ENCODE measurements at regions not wholly inside any gene's neighbourhood (a gene's known extent, or its start where the extent isn't known, plus 50 kb on each side); places are given as distances from the start of the nearest gene placed in this dataset.

DNA sequence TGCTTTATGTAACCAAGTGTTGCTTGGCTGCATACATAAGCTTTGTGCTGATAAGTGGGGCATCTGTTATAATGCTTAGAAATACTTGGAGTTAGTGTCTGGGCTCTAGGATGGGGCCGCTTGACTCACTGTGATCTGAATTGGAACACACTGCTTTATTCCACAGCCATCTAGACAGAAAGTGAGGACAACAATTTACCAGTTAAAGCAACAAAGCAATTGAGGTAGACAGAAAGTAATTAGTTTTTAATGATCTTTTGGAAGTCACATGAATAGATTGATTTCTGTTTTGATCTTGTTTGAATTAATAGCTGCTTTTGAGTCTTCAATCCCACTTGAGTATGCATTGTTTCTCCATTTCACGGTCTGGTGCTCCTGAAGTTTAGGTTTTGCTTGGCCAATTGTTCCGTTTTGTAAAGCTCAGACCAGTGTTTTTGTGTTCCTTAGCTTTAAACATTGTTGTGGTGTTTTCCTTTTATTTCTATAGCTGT, 157.5 kb downstream of the TRMT11 start:
- H3K18ac ChIP-seq (ENCODE audit: extremely low read depth, low read length) = no peak overlapping the region
- no peak overlapping the region for H2BK12ac ChIP-seq (ENCODE audit: low read depth, low read length)
- H3K79me2 ChIP-seq (ENCODE audit: control insufficient read depth in 1 of 2, insufficient read depth in 2 of 2, low read length in 2 of 2) = no peaks in the 10 kb centered on the region
- no peak overlapping the region for H3K27ac ChIP-seq (ENCODE audit: low read depth, low read length)
- H3K4ac ChIP-seq (replicated peaks; ENCODE audit: insufficient read length, low read depth, low read length) = no peak overlapping the region
- H2BK15ac ChIP-seq (ENCODE audit: low read length) = no peak overlapping the region
- FAIRE-seq = no peak
- TF ChIP-seq, protein P1, sequence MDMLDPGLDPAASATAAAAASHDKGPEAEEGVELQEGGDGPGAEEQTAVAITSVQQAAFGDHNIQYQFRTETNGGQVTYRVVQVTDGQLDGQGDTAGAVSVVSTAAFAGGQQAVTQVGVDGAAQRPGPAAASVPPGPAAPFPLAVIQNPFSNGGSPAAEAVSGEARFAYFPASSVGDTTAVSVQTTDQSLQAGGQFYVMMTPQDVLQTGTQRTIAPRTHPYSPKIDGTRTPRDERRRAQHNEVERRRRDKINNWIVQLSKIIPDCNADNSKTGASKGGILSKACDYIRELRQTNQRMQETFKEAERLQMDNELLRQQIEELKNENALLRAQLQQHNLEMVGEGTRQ (IDR thresholded peaks at IDR 0.05; ENCODE audit: low read length) = no peak
- TF ChIP-seq NANOG (IDR thresholded peaks at IDR 0.05; ENCODE audit: insufficient read depth, low read depth, low read length, poor library complexity, severe bottlenecking) (no peak), TAF1 (IDR thresholded peaks at IDR 0.05; ENCODE audit: low read depth, low read length) (no peak), PHF8 (conservative IDR thresholded peaks at IDR 0.05; ENCODE audit: low read depth, low read length) (no peak), NRF1 (IDR thresholded peaks at IDR 0.05; ENCODE audit: low read depth, low read length) (no peak), CEBPB (IDR thresholded peaks at IDR 0.05; ENCODE audit: low read depth, low read length) (no peak), POU5F1 (IDR thresholded peaks at IDR 0.05; ENCODE audit: low read depth, low read length) (no peak), RXRA (IDR thresholded peaks at IDR 0.05; ENCODE audit: insufficient read depth, low read depth, low read length) (no peak), TCF12 (IDR thresholded peaks at IDR 0.05; ENCODE audit: low read depth, low read length) (no peak), BACH1 (IDR thresholded peaks at IDR 0.05; ENCODE audit: low read length) (no peak), SUZ12 (IDR thresholded peaks at IDR 0.05; ENCODE audit: low read length) (no peak)
- TF ChIP-seq, protein P2, sequence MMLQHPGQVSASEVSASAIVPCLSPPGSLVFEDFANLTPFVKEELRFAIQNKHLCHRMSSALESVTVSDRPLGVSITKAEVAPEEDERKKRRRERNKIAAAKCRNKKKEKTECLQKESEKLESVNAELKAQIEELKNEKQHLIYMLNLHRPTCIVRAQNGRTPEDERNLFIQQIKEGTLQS (IDR thresholded peaks at IDR 0.05; ENCODE audit: insufficient read depth, low read depth, low read length) = no peak
- TF ChIP-seq, protein P3, sequence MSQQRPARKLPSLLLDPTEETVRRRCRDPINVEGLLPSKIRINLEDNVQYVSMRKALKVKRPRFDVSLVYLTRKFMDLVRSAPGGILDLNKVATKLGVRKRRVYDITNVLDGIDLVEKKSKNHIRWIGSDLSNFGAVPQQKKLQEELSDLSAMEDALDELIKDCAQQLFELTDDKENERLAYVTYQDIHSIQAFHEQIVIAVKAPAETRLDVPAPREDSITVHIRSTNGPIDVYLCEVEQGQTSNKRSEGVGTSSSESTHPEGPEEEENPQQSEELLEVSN (IDR thresholded peaks at IDR 0.05) = no peak
- H3K4me3 ChIP-seq (ENCODE audit: extremely low read depth in 1 of 4, insufficient read depth in 2 of 4, low read depth in 3 of 4, low read length in 4 of 4) = no peak overlapping the region
- DNase-seq (ENCODE audit: low read depth in 1 of 2, low spot score in 2 of 2) = no peak
- H4K91ac ChIP-seq (replicated peaks; ENCODE audit: insufficient read length, low read length) = no peak overlapping the region
- ChIA-PET CTCF (ENCODE audit: partially characterized antibody) (interaction anchor here (0.7 to 1.7 kb wide), 4 partner anchors 11 to 217 kb away, joined by 3 to 4 read pairs (median 3); no protein-coding TSS in a partner anchor), POLR2A (ENCODE audit: partially characterized antibody) (no interaction called here)
- no peak overlapping the region for H2BK5ac ChIP-seq (ENCODE audit: low read depth, low read length)
- H3K4me1 ChIP-seq (replicated peaks in 1 of 4; ENCODE audit: control insufficient read depth in 3 of 4, insufficient read depth in 4 of 4, low read length in 3 of 4) = peaks cover 0 to 7% (median 0%) of the 10 kb centered on the region in 4 experiments; a peak in 2 of 7 replicates
- no peak overlapping the region for H3K14ac ChIP-seq (ENCODE audit: insufficient read length)
- no peak overlapping the region for H2BK20ac ChIP-seq (ENCODE audit: low read length)
- no peak overlapping the region for H3K23ac ChIP-seq (ENCODE audit: insufficient read length)
- no peak overlapping the region for H4K5ac ChIP-seq (ENCODE audit: insufficient read length, low read depth, low read length)
- no peak overlapping the region for H2BK120ac ChIP-seq (replicated peaks; ENCODE audit: low read depth, low read length)
- H4K8ac ChIP-seq (ENCODE audit: extremely low read depth, insufficient read depth, low read length) = no peak overlapping the region
- H4K20me1 ChIP-seq (replicated peaks in 1 of 2; ENCODE audit: control insufficient read depth in 1 of 2, insufficient read depth in 2 of 2, low read length in 2 of 2) = no peaks in the 10 kb centered on the region
- no peaks in the 10 kb centered on the region for H3K27me3 ChIP-seq (replicated peaks in 1 of 4; ENCODE audit: control insufficient read depth in 3 of 4, extremely low read depth in 1 of 4, insufficient read depth in 3 of 4, low read length in 3 of 4)
- H3K4me2 ChIP-seq (ENCODE audit: insufficient read depth in 1 of 2, low read depth in 2 of 2, low read length in 2 of 2) = no peak overlapping the region
- H3K9me3 ChIP-seq (ENCODE audit: insufficient read depth in 2 of 2, low read depth in 1 of 2, low read length in 1 of 2) = no peaks in the 10 kb centered on the region
- H3K9ac ChIP-seq (replicated peaks in 1 of 4; ENCODE audit: extremely low read depth in 1 of 4, low read depth in 3 of 4, low read length in 3 of 4) = no peak overlapping the region
- H3K56ac ChIP-seq (replicated peaks; ENCODE audit: insufficient read length, low read depth, low read length) = no peak overlapping the region
- no peak overlapping the region for H2AFZ ChIP-seq (ENCODE audit: low read length)
- no peak overlapping the region for H2AK5ac ChIP-seq (ENCODE audit: low read depth, low read length)
- H3K79me1 ChIP-seq (ENCODE audit: low read depth, low read length) = no peaks in the 10 kb centered on the region
- H3K23me2 ChIP-seq (ENCODE audit: low read depth, low read length) = no peaks in the 10 kb centered on the region
- WGBS, 2 experiments (ENCODE audit: extremely low coverage in 1 of 2, insufficient coverage in 1 of 2, insufficient read length in 1 of 2, insufficient replicate concordance in 2 of 2, low coverage in 1 of 2, low lambda C conversion rate in 2 of 2, missing lambda C conversion rate in 1 of 2) = 88% methylated on average over 3 of the region's 3 CpGs; no CpG with 5 or more reads in 1 of the 2 experiments
- H3K36me3 ChIP-seq (ENCODE audit: control insufficient read depth in 2 of 4, insufficient read depth in 4 of 4, low read length in 3 of 4) = no peaks in the 10 kb centered on the region

Data from H1 (cell line).